ENCODE measurements at regions not wholly inside any gene's neighbourhood (a gene's known extent, or its start where the extent isn't known, plus 50 kb on each side); places are given as distances from the start of the nearest gene placed in this dataset.

GRCh38 chr3:87498358-87499080, 222.1 kb upstream of the POU1F1 start:
- Histone ChIP-seq H3K27ac (no peak overlapping the region), H3K27me3 (no peaks in the 10 kb centered on the region), H3K4me3 (no peak overlapping the region), H3K9me3 (no peaks in the 10 kb centered on the region), H3K4me1 (no peaks in the 10 kb centered on the region), H3K36me3 (no peaks in the 10 kb centered on the region)
- ATAC-seq = no peak
- TF ChIP-seq CTCF (IDR thresholded peaks at IDR 0.05 in 4 of 5, conservative IDR thresholded peaks at IDR 0.05 in 1 of 5) = no peak
- no peak for TF ChIP-seq POLR2A (IDR thresholded peaks at IDR 0.05)
- in situ Hi-C loops (cut with MboI; ENCODE audit: low sequenced_read_pairs in 4 of 4) (no loop called here), intact Hi-C loops (cut with DNase I; ENCODE audit: low total_unique reads) (no loop called here)
- no peak for DNase-seq

GRCh38 chr3:87495938-87496337, 219.6 kb upstream of the POU1F1 start:
- no peaks in the 10 kb centered on the region for H3K4me1 ChIP-seq
- in situ Hi-C loops (cut with MboI; ENCODE audit: low sequenced_read_pairs in 4 of 4) (no loop called here), intact Hi-C loops (cut with DNase I; ENCODE audit: low total_unique reads) (no loop called here)
- H3K27me3 ChIP-seq = no peaks in the 10 kb centered on the region
- no peaks in the 10 kb centered on the region for H3K9me3 ChIP-seq
- no peak overlapping the region for H3K4me3 ChIP-seq
- H3K36me3 ChIP-seq = no peaks in the 10 kb centered on the region
- no peak overlapping the region for H3K27ac ChIP-seq
- ATAC-seq = no peak
- TF ChIP-seq CTCF (IDR thresholded peaks at IDR 0.05 in 4 of 5, conservative IDR thresholded peaks at IDR 0.05 in 1 of 5) = no peak
- TF ChIP-seq POLR2A (IDR thresholded peaks at IDR 0.05) = no peak
- DNase-seq = no peak

- DNase-seq (no peak), ATAC-seq (no peak)
- Histone ChIP-seq H3K4me1 (no peaks in the 10 kb centered on the region), H3K27ac (no peak overlapping the region), H3K4me3 (no peak overlapping the region), H3K9me3 (no peaks in the 10 kb centered on the region), H3K27me3 (no peaks in the 10 kb centered on the region), H3K36me3 (no peaks in the 10 kb centered on the region)
- in situ Hi-C loops (cut with MboI; ENCODE audit: low sequenced_read_pairs in 4 of 4) = no loop called here
- intact Hi-C loops (cut with DNase I; ENCODE audit: low total_unique reads) = no loop called here
- TF ChIP-seq CTCF (IDR thresholded peaks at IDR 0.05 in 4 of 5, conservative IDR thresholded peaks at IDR 0.05 in 1 of 5) (no peak), POLR2A (IDR thresholded peaks at IDR 0.05) (no peak)
These were observed 217.9 kb upstream of the POU1F1 start for GRCh38 chr3:87494264-87494663.

- no peak for TF ChIP-seq CTCF (IDR thresholded peaks at IDR 0.05 in 4 of 5, conservative IDR thresholded peaks at IDR 0.05 in 1 of 5)
- no peak for TF ChIP-seq POLR2A (IDR thresholded peaks at IDR 0.05)
- intact Hi-C loops (cut with DNase I; ENCODE audit: low total_unique reads) = no loop called here
- no peak for DNase-seq
- no peak overlapping the region for H3K27ac ChIP-seq
- no peak overlapping the region for H3K4me3 ChIP-seq
- H3K9me3 ChIP-seq = no peaks in the 10 kb centered on the region
- in situ Hi-C loops (cut with MboI; ENCODE audit: low sequenced_read_pairs in 4 of 4) = no loop called here
- ATAC-seq = no peak
- H3K4me1 ChIP-seq = no peaks in the 10 kb centered on the region
- no peaks in the 10 kb centered on the region for H3K36me3 ChIP-seq
- H3K27me3 ChIP-seq = no peaks in the 10 kb centered on the region
These were observed 215.5 kb upstream of the POU1F1 start for GRCh38 chr3:87491843-87492242.

- Histone ChIP-seq H3K27me3 (no peaks in the 10 kb centered on the region), H3K4me3 (no peak overlapping the region), H3K36me3 (no peaks in the 10 kb centered on the region), H3K4me1 (no peaks in the 10 kb centered on the region), H3K9me3 (no peaks in the 10 kb centered on the region), H3K27ac (no peak overlapping the region)
- in situ Hi-C loops (cut with MboI; ENCODE audit: low sequenced_read_pairs in 4 of 4) = no loop called here
- intact Hi-C loops (cut with DNase I; ENCODE audit: low total_unique reads) = no loop called here
- TF ChIP-seq CTCF (IDR thresholded peaks at IDR 0.05 in 4 of 5, conservative IDR thresholded peaks at IDR 0.05 in 1 of 5) (no peak), POLR2A (IDR thresholded peaks at IDR 0.05) (no peak)
- ATAC-seq (no peak), DNase-seq (no peak)
These were observed 213.5 kb upstream of the POU1F1 start for GRCh38 chr3:87489892-87490291.

Measured in gastrocnemius medialis (tissue), 4 donors.